ENCODE measurements at regions not wholly inside any gene's neighbourhood (a gene's known extent, or its start where the extent isn't known, plus 50 kb on each side); places are given as distances from the start of the nearest gene placed in this dataset.

GRCh38 chr1:112284796-112285195 lies 111.2 kb upstream of the CTTNBP2NL start:
- H3K4me1 Mint-ChIP-seq = no peaks in the 10 kb centered on the region
- CTCF ChIA-PET = interaction anchor here (0.6 to 1.0 kb wide), 2 partner anchors 14 to 86 kb away, joined by 3 to 4 read pairs; no protein-coding TSS in a partner anchor
- no peak for DNase-seq
- H3K9me3 Mint-ChIP-seq = no peaks in the 10 kb centered on the region
- no peaks in the 10 kb centered on the region for H3K36me3 Mint-ChIP-seq
- H3K27me3 Mint-ChIP-seq = peaks cover 19% of the 10 kb centered on the region
- H3K27ac Mint-ChIP-seq = no peak overlapping the region
- H3K4me3 Mint-ChIP-seq = no peak overlapping the region

- Mint-ChIP-seq H3K27me3 (peaks cover 19% of the 10 kb centered on the region), H3K4me3 (no peak overlapping the region), H3K27ac (no peak overlapping the region), H3K36me3 (no peaks in the 10 kb centered on the region), H3K9me3 (no peaks in the 10 kb centered on the region), H3K4me1 (no peaks in the 10 kb centered on the region)
- no peak for DNase-seq
- CTCF ChIA-PET = no interaction called here
Observed at GRCh38 chr1:112285316-112285715, 110.7 kb upstream of the CTTNBP2NL start.

GRCh38 chr1:112285746-112286145 lies 110.3 kb upstream of the CTTNBP2NL start:
- H3K4me1 Mint-ChIP-seq = no peaks in the 10 kb centered on the region
- CTCF ChIA-PET = no interaction called here
- no peak overlapping the region for H3K4me3 Mint-ChIP-seq
- H3K27me3 Mint-ChIP-seq = peaks cover 19% of the 10 kb centered on the region
- no peak overlapping the region for H3K27ac Mint-ChIP-seq
- DNase-seq = no peak
- no peaks in the 10 kb centered on the region for H3K9me3 Mint-ChIP-seq
- H3K36me3 Mint-ChIP-seq = no peaks in the 10 kb centered on the region

- Mint-ChIP-seq H3K4me1 (no peaks in the 10 kb centered on the region), H3K27me3 (peaks cover 8% of the 10 kb centered on the region), H3K9me3 (no peaks in the 10 kb centered on the region), H3K27ac (no peak overlapping the region), H3K4me3 (no peak overlapping the region), H3K36me3 (no peaks in the 10 kb centered on the region)
- CTCF ChIA-PET = interaction anchor here (0.9 to 1.7 kb wide), 3 partner anchors 20 to 75 kb away, joined by 3 to 5 read pairs (median 4); no protein-coding TSS in a partner anchor
- no peak for DNase-seq
Observed at GRCh38 chr1:112296908-112297307, 99.1 kb upstream of the CTTNBP2NL start.

GRCh38 chr1:112297536-112297935 lies 98.5 kb upstream of the CTTNBP2NL start:
- Mint-ChIP-seq H3K36me3 (no peaks in the 10 kb centered on the region), H3K9me3 (no peaks in the 10 kb centered on the region), H3K27ac (no peak overlapping the region), H3K27me3 (peaks cover 8% of the 10 kb centered on the region), H3K4me3 (no peak overlapping the region), H3K4me1 (no peaks in the 10 kb centered on the region)
- no peak for DNase-seq
- CTCF ChIA-PET = interaction anchor here (1.1 to 1.7 kb wide), 4 partner anchors 20 to 77 kb away, joined by 3 to 5 read pairs (median 4); no protein-coding TSS in a partner anchor

GRCh38 chr1:112298558-112298957 lies 97.5 kb upstream of the CTTNBP2NL start:
- H3K9me3 Mint-ChIP-seq = no peaks in the 10 kb centered on the region
- DNase-seq = peak; percentile 69
- H3K4me1 Mint-ChIP-seq = no peaks in the 10 kb centered on the region
- CTCF ChIA-PET = interaction anchor here (0.6 to 4.6 kb wide), 15 partner anchors 10 to 816 kb away, joined by 3 to 44 read pairs (median 4); no protein-coding TSS in a partner anchor
- H3K27ac Mint-ChIP-seq = no peak overlapping the region
- H3K27me3 Mint-ChIP-seq = peaks cover 8% of the 10 kb centered on the region
- no peaks in the 10 kb centered on the region for H3K36me3 Mint-ChIP-seq
- no peak overlapping the region for H3K4me3 Mint-ChIP-seq

GRCh38 chr1:112304126-112304525 lies 91.9 kb upstream of the CTTNBP2NL start:
- Mint-ChIP-seq H3K27ac (no peak overlapping the region), H3K27me3 (peaks cover 15% of the 10 kb centered on the region)

GRCh38 chr1:112304612-112305011 lies 91.4 kb upstream of the CTTNBP2NL start:
- no peak for DNase-seq
- no peaks in the 10 kb centered on the region for H3K4me1 Mint-ChIP-seq
- no peak overlapping the region for H3K4me3 Mint-ChIP-seq
- H3K27ac Mint-ChIP-seq = no peak overlapping the region
- H3K27me3 Mint-ChIP-seq = peaks cover 15% of the 10 kb centered on the region
- no peaks in the 10 kb centered on the region for H3K36me3 Mint-ChIP-seq
- CTCF ChIA-PET = no interaction called here
- no peaks in the 10 kb centered on the region for H3K9me3 Mint-ChIP-seq

More at GRCh38 chr1:112304126-112304525, 91.9 kb upstream of the CTTNBP2NL start:
- Mint-ChIP-seq H3K4me3 (no peak overlapping the region), H3K36me3 (no peaks in the 10 kb centered on the region), H3K4me1 (no peaks in the 10 kb centered on the region), H3K9me3 (no peaks in the 10 kb centered on the region)
- DNase-seq = no peak
- CTCF ChIA-PET = no interaction called here

GRCh38 chr1:112307930-112308591 lies 88.0 kb upstream of the CTTNBP2NL start:
- no peaks in the 10 kb centered on the region for H3K4me1 Mint-ChIP-seq
- peaks cover 24% of the 10 kb centered on the region for H3K27me3 Mint-ChIP-seq
- no peak overlapping the region for H3K4me3 Mint-ChIP-seq
- no peak for DNase-seq
- no peaks in the 10 kb centered on the region for H3K9me3 Mint-ChIP-seq
- H3K27ac Mint-ChIP-seq = no peak overlapping the region
- CTCF ChIA-PET = interaction anchor here (1.2 to 1.4 kb wide), 2 partner anchors 9 to 49 kb away, joined by 4 to 6 read pairs; no protein-coding TSS in a partner anchor
- no peaks in the 10 kb centered on the region for H3K36me3 Mint-ChIP-seq

GRCh38 chr1:112308716-112309115 lies 87.3 kb upstream of the CTTNBP2NL start:
- no peaks in the 10 kb centered on the region for H3K36me3 Mint-ChIP-seq
- no peaks in the 10 kb centered on the region for H3K9me3 Mint-ChIP-seq
- H3K27me3 Mint-ChIP-seq = peaks cover 29% of the 10 kb centered on the region
- no peak overlapping the region for H3K27ac Mint-ChIP-seq
- no peak overlapping the region for H3K4me3 Mint-ChIP-seq
- CTCF ChIA-PET = interaction anchor here (1.2 to 1.4 kb wide), 2 partner anchors 10 to 49 kb away, joined by 4 to 6 read pairs; no protein-coding TSS in a partner anchor
- no peak for DNase-seq
- no peaks in the 10 kb centered on the region for H3K4me1 Mint-ChIP-seq

GRCh38 chr1:112309499-112309898 lies 86.5 kb upstream of the CTTNBP2NL start:
- H3K36me3 Mint-ChIP-seq = no peaks in the 10 kb centered on the region
- no peak overlapping the region for H3K27ac Mint-ChIP-seq
- DNase-seq = no peak
- CTCF ChIA-PET = interaction anchor here (1.2 kb wide), 1 partner anchor 48 kb away, joined by 4 read pairs; no protein-coding TSS in a partner anchor
- H3K4me1 Mint-ChIP-seq = no peaks in the 10 kb centered on the region
- H3K27me3 Mint-ChIP-seq = peaks cover 31% of the 10 kb centered on the region
- H3K4me3 Mint-ChIP-seq = no peak overlapping the region
- no peaks in the 10 kb centered on the region for H3K9me3 Mint-ChIP-seq

GRCh38 chr1:112312315-112312714 lies 83.7 kb upstream of the CTTNBP2NL start:
- no peak for DNase-seq
- Mint-ChIP-seq H3K9me3 (no peaks in the 10 kb centered on the region), H3K36me3 (no peaks in the 10 kb centered on the region), H3K27me3 (peaks cover 24% of the 10 kb centered on the region), H3K4me3 (no peak overlapping the region), H3K27ac (no peak overlapping the region), H3K4me1 (no peaks in the 10 kb centered on the region)
- CTCF ChIA-PET = no interaction called here

- no peaks in the 10 kb centered on the region for H3K9me3 Mint-ChIP-seq
- DNase-seq = no peak
- H3K4me3 Mint-ChIP-seq = no peak overlapping the region
- H3K4me1 Mint-ChIP-seq = no peaks in the 10 kb centered on the region
- CTCF ChIA-PET = interaction anchor here (0.9 kb wide), 1 partner anchor 14 kb away, joined by 3 read pairs; no protein-coding TSS in a partner anchor
- H3K36me3 Mint-ChIP-seq = no peaks in the 10 kb centered on the region
- no peak overlapping the region for H3K27ac Mint-ChIP-seq
- peaks cover 24% of the 10 kb centered on the region for H3K27me3 Mint-ChIP-seq
Observed at GRCh38 chr1:112312879-112313278, 83.1 kb upstream of the CTTNBP2NL start.

- Mint-ChIP-seq H3K36me3 (no peaks in the 10 kb centered on the region), H3K9me3 (no peaks in the 10 kb centered on the region), H3K27me3 (peaks cover 22% of the 10 kb centered on the region), H3K4me3 (no peak overlapping the region), H3K27ac (no peak overlapping the region), H3K4me1 (no peaks in the 10 kb centered on the region)
- CTCF ChIA-PET = no interaction called here
- no peak for DNase-seq
Observed at GRCh38 chr1:112316254-112316913, 79.6 kb upstream of the CTTNBP2NL start.

GRCh38 chr1:112317140-112317539 lies 78.9 kb upstream of the CTTNBP2NL start:
- DNase-seq = no peak
- Mint-ChIP-seq H3K36me3 (no peaks in the 10 kb centered on the region), H3K4me1 (no peaks in the 10 kb centered on the region), H3K27ac (no peak overlapping the region), H3K4me3 (no peak overlapping the region), H3K27me3 (peaks cover 18% of the 10 kb centered on the region), H3K9me3 (no peaks in the 10 kb centered on the region)
- CTCF ChIA-PET = no interaction called here
